Lower leg skin (tissue), 4 donors: ENCODE measurements at regions not wholly inside any gene's neighbourhood (a gene's known extent, or its start where the extent isn't known, plus 50 kb on each side); places are given as distances from the start of the nearest gene placed in this dataset.

ENCODE experiments used
- DNase-seq, 2 donors: peaks; one replicate each; pipeline ENCODE4 v3.0.0-alpha.2; 2019; ENCODE audit warnings: low spot score in 2 of 2
- H3K4me3 ChIP-seq: fragments of 200-600 bp; sonication (generic); 2 replicates; pipeline ENCODE4 v1.5.1; 2017; ENCODE audit warnings: mild to moderate bottlenecking, low read depth; ENCODE audit not compliant: poor library complexity, severe bottlenecking
- CTCF ChIP-seq, 3 donors: fragments of 450-650 bp; IDR thresholded peaks; one replicate each; pipeline ENCODE4 v1.5.1; 2016; ENCODE audit warnings: antibody characterized with exemption in 3 of 3, mild to moderate bottlenecking in 3 of 3, moderate library complexity in 2 of 3
- POLR2A ChIP-seq, 2 donors: fragments of 450-650 bp; IDR thresholded peaks; one replicate each; pipeline ENCODE4 v1.6.1; 2016 to 2017; ENCODE audit warnings: antibody characterized with exemption in 2 of 2, mild to moderate bottlenecking in 1 of 2, moderate library complexity in 1 of 2
- WGBS, 2 donors: methylation state at CpG; one replicate each; pipeline ENCODE4 v1.1.5; 2018; 5-methylcytosine and 5-hydroxymethylcytosine counted together
- intact Hi-C: fragments of 100-400 bp; cut with DNase I; formaldehyde crosslinking; loops from one replicate; pipeline ENCODE4 v1.15.0; 2023; ENCODE audit warnings: low total_unique reads

- DNase-seq = no peak
- WGBS, 2 donors = 88 to 89% methylated on average over 2 of the region's 2 CpGs
- TF ChIP-seq POLR2A (IDR thresholded peaks at IDR 0.05) (no peak), CTCF (IDR thresholded peaks at IDR 0.05) (no peak)
- intact Hi-C loops = no loop called here
- H3K4me3 ChIP-seq = no peak overlapping the region
Measured at GRCh38 chr6:105763866-105764265, 322.3 kb upstream of the PRDM1 start.

- intact Hi-C loops = no loop called here
- TF ChIP-seq POLR2A (IDR thresholded peaks at IDR 0.05) (no peak), CTCF (IDR thresholded peaks at IDR 0.05) (no peak)
- no peak for DNase-seq
- H3K4me3 ChIP-seq = no peak overlapping the region
- WGBS, 2 donors = 96 to 97% methylated on average over 3 of the region's 3 CpGs
Measured at GRCh38 chr6:105760746-105761145, 325.4 kb upstream of the PRDM1 start.

- 45 to 47% methylated on average over 4 of the region's 4 CpGs for WGBS, 2 donors
- intact Hi-C loops = no loop called here
- no peak for DNase-seq
Measured at GRCh38 chr6:105759946-105760345, 326.2 kb upstream of the PRDM1 start.

GRCh38 chr6:105759015-105759414 is 327.1 kb upstream of the PRDM1 start:
- 43 to 79% methylated on average over 2 of the region's 2 CpGs for WGBS, 2 donors
- no peak for TF ChIP-seq POLR2A (IDR thresholded peaks at IDR 0.05)
- TF ChIP-seq CTCF (IDR thresholded peaks at IDR 0.05) = no peak
- intact Hi-C loops = no loop called here
- no peak overlapping the region for H3K4me3 ChIP-seq
- no peak for DNase-seq

More at GRCh38 chr6:105759946-105760345, 326.2 kb upstream of the PRDM1 start:
- H3K4me3 ChIP-seq = no peak overlapping the region
- TF ChIP-seq POLR2A (IDR thresholded peaks at IDR 0.05) (no peak), CTCF (IDR thresholded peaks at IDR 0.05) (no peak)

GRCh38 chr6:105757512-105758200 is 328.5 kb upstream of the PRDM1 start:
- no peak for DNase-seq
- intact Hi-C loops = no loop called here
- H3K4me3 ChIP-seq = no peak overlapping the region
- TF ChIP-seq POLR2A (IDR thresholded peaks at IDR 0.05) = no peak
- no peak for TF ChIP-seq CTCF (IDR thresholded peaks at IDR 0.05)
- 63% methylated on average over 5 of the region's 5 CpGs for WGBS, 2 donors

GRCh38 chr6:105755885-105756284 is 330.3 kb upstream of the PRDM1 start:
- intact Hi-C loops = no loop called here
- 90 to 95% methylated on average over 4 of the region's 4 CpGs for WGBS, 2 donors
- TF ChIP-seq POLR2A (IDR thresholded peaks at IDR 0.05) (no peak), CTCF (IDR thresholded peaks at IDR 0.05) (no peak)
- no peak for DNase-seq
- H3K4me3 ChIP-seq = no peak overlapping the region
